Fibroblast of lung (primary cell): ENCODE measurements at regions not wholly inside any gene's neighbourhood (a gene's known extent, or its start where the extent isn't known, plus 50 kb on each side); places are given as distances from the start of the nearest gene placed in this dataset.

Experiments used
- DNase-seq, 2 donors: peaks; one replicate each; pipeline versions ENCODE4 v3.0.0 to v3.0.0-alpha.2; 2010; ENCODE audit warnings: low read depth in 2 of 2
- H2AFZ ChIP-seq: 2 replicates; pipeline ENCODE4 v1.5.1; 2012; ENCODE audit warnings: low read length, control low read depth, inconsistent platforms
- H3K27ac ChIP-seq: 2 replicates; pipeline ENCODE4 v1.5.1; 2011; ENCODE audit warnings: low read length, control low read depth; ENCODE audit not compliant: insufficient read depth
- H3K27me3 ChIP-seq: 2 replicates; pipeline ENCODE4 v1.5.1; 2011; ENCODE audit warnings: mild to moderate bottlenecking, low read length; ENCODE audit not compliant: control insufficient read depth, insufficient read depth
- H3K36me3 ChIP-seq: 2 replicates; pipeline ENCODE4 v1.5.1; 2011; ENCODE audit warnings: low read length; ENCODE audit not compliant: control insufficient read depth, insufficient read depth
- H3K4me1 ChIP-seq: 2 replicates; pipeline ENCODE4 v1.5.1; 2011; ENCODE audit warnings: low read length; ENCODE audit not compliant: control insufficient read depth, insufficient read depth; ENCODE audit errors: extremely low read depth
- H3K4me2 ChIP-seq: 2 replicates; pipeline ENCODE4 v1.5.1; 2011; ENCODE audit warnings: low read length, control low read depth; ENCODE audit not compliant: insufficient read depth; ENCODE audit errors: extremely low read depth
- H3K4me3 ChIP-seq, 4 experiments: fragments of 200-600 bp in 1 of 4; sonication (generic) in 1 of 4; replicated peaks in 1 of 4; 2 replicates each; pipeline ENCODE4 v1.5.1; 2011 to 2016; ENCODE audit warnings: low read length in 4 of 4, low read depth in 3 of 4, mild to moderate bottlenecking in 3 of 4, control low read depth in 2 of 4, inconsistent platforms in 1 of 4, mixed read lengths in 1 of 4; ENCODE audit not compliant: insufficient read depth in 1 of 4; ENCODE audit errors: control extremely low read depth in 1 of 4
- H3K79me2 ChIP-seq: 2 replicates; pipeline ENCODE4 v1.5.1; 2012; ENCODE audit warnings: mild to moderate bottlenecking, low read length, inconsistent platforms; ENCODE audit not compliant: control insufficient read depth, insufficient read depth
- H3K9ac ChIP-seq: 2 replicates; pipeline ENCODE4 v1.5.1; 2011; ENCODE audit warnings: mild to moderate bottlenecking, low read length, control low read depth; ENCODE audit not compliant: insufficient read depth
- H3K9me3 ChIP-seq: 2 replicates; pipeline ENCODE4 v1.5.1; 2012; ENCODE audit warnings: low read depth, low read length; ENCODE audit not compliant: control insufficient read depth, insufficient read depth
- H4K20me1 ChIP-seq: 2 replicates; pipeline ENCODE4 v1.5.1; 2011; ENCODE audit warnings: low read length; ENCODE audit not compliant: control insufficient read depth, insufficient read depth; ENCODE audit errors: extremely low read depth
- EZH2 ChIP-seq: IDR thresholded peaks from 2 replicates; pipeline ENCODE4 v1.5.1; 2012; ENCODE audit warnings: low read length, control low read depth, mild to moderate bottlenecking; ENCODE audit errors: missing control alignments
- TF ChIP-seq, protein P1 (sequence below), 2 donors: IDR thresholded peaks in 1 of 2; conservative IDR thresholded peaks in 1 of 2; 1 replicate in 1 of 2; 2 replicates in 1 of 2; pipeline ENCODE4 v1.5.1; 2011 to 2012; ENCODE audit warnings: low read length in 2 of 2, control low read depth in 1 of 2, inconsistent platforms in 1 of 2, low read depth in 1 of 2, mild to moderate bottlenecking in 1 of 2

DNA sequence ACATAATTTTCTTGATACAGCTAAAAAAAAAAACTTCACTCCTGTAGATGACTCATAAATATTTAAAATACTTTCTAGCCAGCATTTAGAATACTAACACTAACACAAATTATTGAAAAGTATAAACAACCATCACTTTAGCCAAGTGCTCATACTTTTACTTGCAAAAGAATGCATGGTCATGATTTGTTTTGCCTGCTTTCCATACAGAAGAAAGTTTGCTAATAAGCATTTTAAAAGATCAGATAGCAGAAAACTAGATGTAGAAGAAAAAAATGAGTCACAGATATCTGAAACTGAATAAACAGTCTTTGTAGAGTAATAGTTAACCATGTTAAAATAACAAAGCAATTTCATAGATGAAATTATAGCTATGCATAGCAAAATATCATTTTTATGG, 2280.4 kb upstream of the PCDH20 start:
- H3K9me3 ChIP-seq: no peaks in the 10 kb centered on the region
- H2AFZ ChIP-seq: no peak overlapping the region
- H3K27ac ChIP-seq: no peak overlapping the region
- no peak overlapping the region for H3K4me3 ChIP-seq
- H3K36me3 ChIP-seq: no peaks in the 10 kb centered on the region
- DNase-seq: peak; percentile 65 to 88
- no peak overlapping the region for H3K4me2 ChIP-seq
- TF ChIP-seq, protein P1, sequence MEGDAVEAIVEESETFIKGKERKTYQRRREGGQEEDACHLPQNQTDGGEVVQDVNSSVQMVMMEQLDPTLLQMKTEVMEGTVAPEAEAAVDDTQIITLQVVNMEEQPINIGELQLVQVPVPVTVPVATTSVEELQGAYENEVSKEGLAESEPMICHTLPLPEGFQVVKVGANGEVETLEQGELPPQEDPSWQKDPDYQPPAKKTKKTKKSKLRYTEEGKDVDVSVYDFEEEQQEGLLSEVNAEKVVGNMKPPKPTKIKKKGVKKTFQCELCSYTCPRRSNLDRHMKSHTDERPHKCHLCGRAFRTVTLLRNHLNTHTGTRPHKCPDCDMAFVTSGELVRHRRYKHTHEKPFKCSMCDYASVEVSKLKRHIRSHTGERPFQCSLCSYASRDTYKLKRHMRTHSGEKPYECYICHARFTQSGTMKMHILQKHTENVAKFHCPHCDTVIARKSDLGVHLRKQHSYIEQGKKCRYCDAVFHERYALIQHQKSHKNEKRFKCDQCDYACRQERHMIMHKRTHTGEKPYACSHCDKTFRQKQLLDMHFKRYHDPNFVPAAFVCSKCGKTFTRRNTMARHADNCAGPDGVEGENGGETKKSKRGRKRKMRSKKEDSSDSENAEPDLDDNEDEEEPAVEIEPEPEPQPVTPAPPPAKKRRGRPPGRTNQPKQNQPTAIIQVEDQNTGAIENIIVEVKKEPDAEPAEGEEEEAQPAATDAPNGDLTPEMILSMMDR (conservative IDR thresholded peaks at IDR 0.05 in 1 of 2, IDR thresholded peaks at IDR 0.05 in 1 of 2; ENCODE audit: low read depth in 1 of 2, low read length in 2 of 2): no peak
- TF ChIP-seq EZH2: no peak
- H3K4me1 ChIP-seq: no peaks in the 10 kb centered on the region
- H3K9ac ChIP-seq: no peak overlapping the region
- H3K27me3 ChIP-seq: no peaks in the 10 kb centered on the region
- H4K20me1 ChIP-seq: no peaks in the 10 kb centered on the region
- H3K79me2 ChIP-seq: no peaks in the 10 kb centered on the region

DNA sequence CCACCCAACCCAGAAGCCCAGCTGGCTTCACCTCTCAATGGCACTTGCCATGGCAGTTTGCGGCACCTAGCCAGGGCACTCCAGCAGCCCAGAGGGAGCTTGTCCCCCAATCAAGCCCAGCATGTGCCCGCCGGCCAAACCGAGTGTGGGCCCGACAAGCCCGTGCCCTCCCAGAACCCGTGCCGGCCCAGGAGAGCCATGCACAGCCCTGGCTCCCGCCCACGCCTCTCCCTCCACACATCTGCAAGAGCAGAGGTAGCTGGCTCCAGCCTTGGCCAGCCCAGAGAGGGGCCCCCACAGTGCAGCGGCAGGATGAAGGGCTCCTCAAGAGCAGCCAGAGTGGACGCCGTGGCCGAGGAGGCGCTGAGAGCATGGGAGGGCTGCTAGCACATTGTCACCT, 2278.0 kb upstream of the PCDH20 start:
- no peak for DNase-seq
- Histone ChIP-seq H3K9me3 (no peaks in the 10 kb centered on the region), H3K4me1 (no peaks in the 10 kb centered on the region), H4K20me1 (no peaks in the 10 kb centered on the region), H3K27ac (no peak overlapping the region), H3K9ac (no peak overlapping the region), H3K27me3 (no peaks in the 10 kb centered on the region), H3K79me2 (no peaks in the 10 kb centered on the region), H3K4me3 (no peak overlapping the region), H3K4me2 (no peak overlapping the region), H3K36me3 (no peaks in the 10 kb centered on the region), H2AFZ (no peak overlapping the region)
- no peak for TF ChIP-seq EZH2
- TF ChIP-seq, protein P1 (conservative IDR thresholded peaks at IDR 0.05 in 1 of 2, IDR thresholded peaks at IDR 0.05 in 1 of 2; ENCODE audit: low read depth in 1 of 2, low read length in 2 of 2): no peak

DNA sequence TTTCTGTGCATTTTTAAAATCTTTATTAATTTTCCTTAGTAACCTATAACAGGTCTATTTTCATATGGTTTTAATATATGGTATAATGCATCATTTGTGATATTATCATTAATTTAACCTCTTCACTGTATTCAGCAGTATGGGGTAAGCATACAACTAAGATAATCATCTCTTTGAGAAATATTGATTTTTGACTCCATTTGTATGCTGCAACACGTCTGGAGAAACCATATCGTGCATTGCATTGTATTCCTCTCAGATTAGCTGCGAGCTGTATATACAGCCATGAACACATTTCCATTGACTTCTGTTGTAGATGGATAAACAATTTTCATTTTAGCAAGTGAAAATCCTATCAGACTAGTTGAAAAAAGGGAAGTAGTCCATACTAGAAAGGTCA, 2275.8 kb upstream of the PCDH20 start:
- no peak overlapping the region for H3K4me3 ChIP-seq
- no peaks in the 10 kb centered on the region for H4K20me1 ChIP-seq
- no peak overlapping the region for H3K27ac ChIP-seq
- no peak overlapping the region for H3K9ac ChIP-seq
- no peaks in the 10 kb centered on the region for H3K36me3 ChIP-seq
- no peak overlapping the region for H3K4me2 ChIP-seq
- H3K27me3 ChIP-seq: no peaks in the 10 kb centered on the region
- H3K4me1 ChIP-seq: no peaks in the 10 kb centered on the region
- DNase-seq: no peak
- TF ChIP-seq, protein P1 (conservative IDR thresholded peaks at IDR 0.05 in 1 of 2, IDR thresholded peaks at IDR 0.05 in 1 of 2; ENCODE audit: low read depth in 1 of 2, low read length in 2 of 2): no peak
- no peak for TF ChIP-seq EZH2
- no peaks in the 10 kb centered on the region for H3K79me2 ChIP-seq
- no peaks in the 10 kb centered on the region for H3K9me3 ChIP-seq
- H2AFZ ChIP-seq: no peak overlapping the region
